Naive thymus-derived CD4-positive, alpha-beta T cell (primary cell): ENCODE measurements at regions not wholly inside any gene's neighbourhood (a gene's known extent, or its start where the extent isn't known, plus 50 kb on each side); places are given as distances from the start of the nearest gene placed in this dataset.
"Not testable (repeated sequence)": the region's sequence is repeated elsewhere in the genome, so short reads cannot be mapped to it uniquely, and the experiment has no call there.

ENCODE experiments used
- ATAC-seq: fragments of 150-1000 bp; cut with Tn5 transposase; 2 replicates; pipeline ENCODE4 v1.10.0; 2021; ENCODE audit warnings: mild to moderate bottlenecking, moderate library complexity
- CTCF ChIA-PET: fragments of 350-600 bp; sonication (Branson Sonifier 250); formaldehyde crosslinking; loops from one replicate; lab custom pipeline; 2021; ENCODE audit warnings: antibody characterized with exemption; lab: Charles Lee
- POLR2A ChIA-PET: fragments of 350-600 bp; sonication (Branson Sonifier 250); formaldehyde crosslinking; loops from one replicate; lab custom pipeline; 2021; ENCODE audit warnings: antibody characterized with exemption, inconsistent platforms; lab: Charles Lee
- DNase-seq, 9 donors: peaks; one replicate each; pipeline versions ENCODE4 v3.0.0 to v3.0.0-alpha.2; 2020 to 2022; ENCODE audit warnings: mixed read lengths in 1 of 9
- H3K27ac ChIP-seq: one replicate; pipeline ENCODE4 v1.7.0; 2013; ENCODE audit warnings: mild to moderate bottlenecking, low read depth, low read length, moderate library complexity
- H3K27me3 ChIP-seq, 2 donors: one replicate each; pipeline ENCODE4 v1.7.0; 2013; ENCODE audit warnings: low read length in 2 of 2, mild to moderate bottlenecking in 2 of 2, moderate library complexity in 2 of 2; ENCODE audit not compliant: control insufficient read depth in 2 of 2, insufficient read depth in 2 of 2
- H3K36me3 ChIP-seq, 3 experiments: 1 replicate in 2 of 3; 2 replicates in 1 of 3; pipeline ENCODE4 v1.7.0; 2013; ENCODE audit warnings: low read length in 3 of 3, mild to moderate bottlenecking in 3 of 3, moderate library complexity in 1 of 3; ENCODE audit not compliant: insufficient read depth in 3 of 3, control insufficient read depth in 2 of 3
- H3K4me1 ChIP-seq, 2 donors: one replicate each; pipeline ENCODE4 v1.7.0; 2013; ENCODE audit warnings: low read length in 2 of 2, mild to moderate bottlenecking in 2 of 2, moderate library complexity in 1 of 2; ENCODE audit not compliant: control insufficient read depth in 2 of 2, insufficient read depth in 2 of 2
- H3K4me3 ChIP-seq: 2 replicates; pipeline ENCODE4 v1.7.0; 2013; ENCODE audit warnings: mild to moderate bottlenecking, low read length
- H3K9me3 ChIP-seq, 3 experiments: 1 replicate in 2 of 3; 2 replicates in 1 of 3; pipeline ENCODE4 v1.7.0; 2013; ENCODE audit warnings: low read length in 3 of 3; ENCODE audit not compliant: control insufficient read depth in 2 of 3
- H3K27ac Mint-ChIP-seq, 9 donors: one replicate each; pipeline ENCODE4 v1.8.0; 2020 to 2022; ENCODE audit warnings: mixed read lengths in 9 of 9, mild to moderate bottlenecking in 8 of 9, moderate library complexity in 5 of 9, inconsistent platforms in 2 of 9
- H3K27me3 Mint-ChIP-seq, 5 donors: one replicate each; pipeline ENCODE4 v1.8.0; 2021 to 2022; ENCODE audit warnings: mixed read lengths in 5 of 5, mild to moderate bottlenecking in 1 of 5
- H3K36me3 Mint-ChIP-seq, 5 donors: one replicate each; pipeline ENCODE4 v1.8.0; 2020 to 2022; ENCODE audit warnings: mixed read lengths in 5 of 5, mild to moderate bottlenecking in 3 of 5, inconsistent platforms in 1 of 5
- H3K4me1 Mint-ChIP-seq, 7 donors: one replicate each; pipeline ENCODE4 v1.8.0; 2020 to 2022; ENCODE audit warnings: mixed read lengths in 7 of 7, mild to moderate bottlenecking in 3 of 7, inconsistent platforms in 1 of 7
- H3K4me3 Mint-ChIP-seq, 10 donors: one replicate each; pipeline ENCODE4 v1.8.0; 2020 to 2022; ENCODE audit warnings: mild to moderate bottlenecking in 10 of 10, mixed read lengths in 10 of 10, moderate library complexity in 6 of 10, inconsistent platforms in 2 of 10
- H3K9me3 Mint-ChIP-seq, 11 donors: one replicate each; pipeline ENCODE4 v1.8.0; 2020 to 2022; ENCODE audit warnings: mixed read lengths in 11 of 11, mild to moderate bottlenecking in 4 of 11, inconsistent platforms in 1 of 11, moderate library complexity in 1 of 11
- intact Hi-C, 2 donors: fragments of 100-400 bp; cut with micrococcal nuclease; formaldehyde crosslinking; loops; one replicate each; pipeline ENCODE4 v1.15.1; 2023

- H3K4me3 ChIP-seq, H3K4me1 ChIP-seq, H3K9me3 ChIP-seq, H3K27ac Mint-ChIP-seq, H3K27me3 ChIP-seq, DNase-seq, H3K27ac ChIP-seq, H3K36me3 Mint-ChIP-seq, ATAC-seq, H3K36me3 ChIP-seq, H3K9me3 Mint-ChIP-seq, CTCF ChIA-PET, POLR2A ChIA-PET, H3K4me3 Mint-ChIP-seq, H3K4me1 Mint-ChIP-seq, intact Hi-C loops: not testable (repeated sequence)
- H3K27me3 Mint-ChIP-seq = peaks cover 0 to 10% (median 4%) of the 10 kb centered on the region in 5 donors
These were observed 297.4 kb upstream of the BOD1L1 start for GRCh38 chr4:13924900-13925299.

GRCh38 chr4:13928214-13928613, 300.7 kb upstream of the BOD1L1 start:
- Histone ChIP-seq H3K27ac (no peak overlapping the region), H3K27me3 (no peaks in the 10 kb centered on the region), H3K4me1 (no peaks in the 10 kb centered on the region), H3K9me3 (no peaks in the 10 kb centered on the region), H3K36me3 (no peaks in the 10 kb centered on the region), H3K4me3 (no peak overlapping the region)
- Mint-ChIP-seq H3K36me3 (peaks cover 0 to 5% (median 0%) of the 10 kb centered on the region in 5 donors), H3K27ac (no peak overlapping the region), H3K4me1 (no peaks in the 10 kb centered on the region), H3K27me3 (peaks cover 0 to 11% (median 3%) of the 10 kb centered on the region in 5 donors), H3K4me3 (no peak overlapping the region), H3K9me3 (peaks cover 0 to 11% (median 3%) of the 10 kb centered on the region in 11 donors)
- ChIA-PET CTCF (no interaction called here), POLR2A (no interaction called here)
- ATAC-seq (no peak), DNase-seq (no peak)
- intact Hi-C loops = no loop called here

GRCh38 chr4:13930155-13930554, 302.6 kb upstream of the BOD1L1 start:
- no peak overlapping the region for H3K27ac ChIP-seq
- no peak for DNase-seq
- intact Hi-C loops = no loop called here
- no peaks in the 10 kb centered on the region for H3K27me3 ChIP-seq
- H3K27me3 Mint-ChIP-seq = peaks cover 0 to 11% (median 4%) of the 10 kb centered on the region in 5 donors
- POLR2A ChIA-PET = no interaction called here
- H3K36me3 ChIP-seq = no peaks in the 10 kb centered on the region
- no peak overlapping the region for H3K4me3 Mint-ChIP-seq
- no peaks in the 10 kb centered on the region for H3K4me1 ChIP-seq
- H3K27ac Mint-ChIP-seq = no peak overlapping the region
- CTCF ChIA-PET = no interaction called here
- no peaks in the 10 kb centered on the region for H3K9me3 ChIP-seq
- no peaks in the 10 kb centered on the region for H3K36me3 Mint-ChIP-seq
- peaks cover 0 to 6% (median 0%) of the 10 kb centered on the region in 11 donors for H3K9me3 Mint-ChIP-seq
- no peak for ATAC-seq
- no peak overlapping the region for H3K4me3 ChIP-seq
- no peaks in the 10 kb centered on the region for H3K4me1 Mint-ChIP-seq

- DNase-seq (no peak), ATAC-seq (no peak)
- Mint-ChIP-seq H3K27me3 (peaks cover 0 to 11% (median 4%) of the 10 kb centered on the region in 5 donors), H3K4me3 (no peak overlapping the region), H3K9me3 (peaks cover 0 to 6% (median 0%) of the 10 kb centered on the region in 11 donors), H3K27ac (no peak overlapping the region), H3K36me3 (no peaks in the 10 kb centered on the region), H3K4me1 (no peaks in the 10 kb centered on the region)
- H3K4me1 ChIP-seq = no peaks in the 10 kb centered on the region
- H3K9me3 ChIP-seq = no peaks in the 10 kb centered on the region
- H3K36me3 ChIP-seq = no peaks in the 10 kb centered on the region
- intact Hi-C loops = no loop called here
- H3K4me3 ChIP-seq = no peak overlapping the region
- POLR2A ChIA-PET = no interaction called here
- CTCF ChIA-PET = no interaction called here
- no peaks in the 10 kb centered on the region for H3K27me3 ChIP-seq
- no peak overlapping the region for H3K27ac ChIP-seq
These were observed 305.7 kb upstream of the BOD1L1 start for GRCh38 chr4:13933191-13933590.

DNA sequence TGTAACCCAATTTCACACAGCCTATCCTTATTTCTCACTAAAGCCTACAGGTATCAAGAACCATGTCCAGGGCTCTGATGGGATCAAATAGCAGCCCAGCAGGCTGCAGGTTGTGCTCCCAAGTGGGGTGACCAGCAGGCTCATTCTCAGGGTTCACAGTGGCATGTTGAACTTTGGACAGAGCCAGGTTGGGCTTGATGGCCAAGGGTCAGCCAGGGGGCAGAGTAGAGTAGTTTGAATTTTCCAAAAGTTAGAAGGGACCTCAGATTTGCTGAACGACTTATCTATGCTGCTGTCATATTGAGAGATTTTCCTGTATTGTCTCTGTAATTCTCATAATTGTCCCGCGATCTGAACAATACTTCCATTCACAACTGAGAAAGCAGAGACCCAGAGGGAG, 310.8 kb upstream of the BOD1L1 start:
- no peak overlapping the region for H3K4me3 ChIP-seq
- no peaks in the 10 kb centered on the region for H3K4me1 Mint-ChIP-seq
- POLR2A ChIA-PET = no interaction called here
- H3K4me3 Mint-ChIP-seq = no peak overlapping the region
- CTCF ChIA-PET = no interaction called here
- peaks cover 0 to 10% (median 4%) of the 10 kb centered on the region in 5 donors for H3K27me3 Mint-ChIP-seq
- DNase-seq (no peak), ATAC-seq (no peak)
- no peak overlapping the region for H3K27ac Mint-ChIP-seq
- H3K9me3 ChIP-seq = no peaks in the 10 kb centered on the region
- peaks cover 0 to 6% (median 0%) of the 10 kb centered on the region in 11 donors for H3K9me3 Mint-ChIP-seq
- H3K27me3 ChIP-seq = no peaks in the 10 kb centered on the region
- intact Hi-C loops = no loop called here
- no peaks in the 10 kb centered on the region for H3K36me3 ChIP-seq
- no peak overlapping the region for H3K27ac ChIP-seq
- no peaks in the 10 kb centered on the region for H3K36me3 Mint-ChIP-seq
- H3K4me1 ChIP-seq = no peaks in the 10 kb centered on the region

DNA sequence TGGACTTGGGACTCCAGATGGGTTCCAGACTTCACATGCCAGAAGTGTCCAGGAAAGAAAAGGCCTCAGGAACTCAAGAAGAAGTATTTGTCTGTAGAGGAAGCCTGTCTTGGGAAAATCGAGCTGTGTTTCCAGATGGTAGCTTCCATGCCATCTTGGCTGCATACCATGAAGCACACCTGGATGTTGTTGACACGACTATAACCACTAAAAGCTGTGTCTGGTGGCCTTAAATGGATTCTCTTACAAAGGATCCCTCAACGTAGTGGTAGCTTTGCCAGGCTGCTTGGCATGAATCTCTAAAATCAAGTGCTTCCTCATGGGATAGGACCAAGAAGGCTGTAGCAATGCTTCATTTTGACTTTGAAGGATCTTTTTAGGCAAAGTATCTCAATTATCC, 313.4 kb upstream of the BOD1L1 start:
- no peaks in the 10 kb centered on the region for H3K4me1 Mint-ChIP-seq
- Histone ChIP-seq H3K4me3 (no peak overlapping the region), H3K27me3 (no peaks in the 10 kb centered on the region), H3K9me3 (no peaks in the 10 kb centered on the region), H3K27ac (no peak overlapping the region), H3K4me1 (no peaks in the 10 kb centered on the region), H3K36me3 (no peaks in the 10 kb centered on the region)
- peaks cover 0 to 6% (median 0%) of the 10 kb centered on the region in 11 donors for H3K9me3 Mint-ChIP-seq
- H3K27me3 Mint-ChIP-seq = peaks cover 0 to 8% (median 0%) of the 10 kb centered on the region in 5 donors
- H3K36me3 Mint-ChIP-seq = no peaks in the 10 kb centered on the region
- DNase-seq (no peak), ATAC-seq (no peak)
- intact Hi-C loops = no loop called here
- POLR2A ChIA-PET = no interaction called here
- no peak overlapping the region for H3K27ac Mint-ChIP-seq
- H3K4me3 Mint-ChIP-seq = no peak overlapping the region
- CTCF ChIA-PET = no interaction called here

DNA sequence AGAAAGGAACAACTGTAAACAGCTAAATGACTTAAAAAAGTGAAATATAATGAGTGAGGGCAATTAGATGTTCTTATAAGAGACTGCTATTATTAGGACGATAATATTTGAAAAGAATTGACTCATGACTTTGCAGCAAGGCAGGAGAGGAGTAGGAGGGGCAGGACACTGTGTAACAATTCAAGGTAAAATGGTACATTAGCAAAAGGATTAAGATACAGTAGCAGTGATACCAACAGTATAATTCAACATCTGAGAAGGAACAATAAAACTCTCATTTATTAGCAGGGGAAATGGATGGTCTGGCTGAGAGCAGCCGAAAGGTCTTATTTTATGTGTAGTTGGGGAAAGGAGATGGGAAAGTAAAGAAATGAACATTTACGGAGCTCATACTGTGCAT, 315.5 kb upstream of the BOD1L1 start:
- H3K4me1 Mint-ChIP-seq = no peaks in the 10 kb centered on the region

More for the DNA sequence above, 315.5 kb upstream of the BOD1L1 start:
- H3K27ac ChIP-seq = no peak overlapping the region
- ChIA-PET CTCF (no interaction called here), POLR2A (no interaction called here)
- no peaks in the 10 kb centered on the region for H3K9me3 ChIP-seq
- no peak overlapping the region for H3K27ac Mint-ChIP-seq
- H3K36me3 ChIP-seq = no peaks in the 10 kb centered on the region
- ATAC-seq (no peak), DNase-seq (no peak)
- peaks cover 0 to 6% (median 0%) of the 10 kb centered on the region in 11 donors for H3K9me3 Mint-ChIP-seq
- intact Hi-C loops = no loop called here
- H3K36me3 Mint-ChIP-seq = no peaks in the 10 kb centered on the region
- H3K27me3 ChIP-seq = no peaks in the 10 kb centered on the region
- H3K4me3 Mint-ChIP-seq = no peak overlapping the region
- H3K4me3 ChIP-seq = no peak overlapping the region
- no peaks in the 10 kb centered on the region for H3K4me1 ChIP-seq
- peaks cover 0 to 8% (median 4%) of the 10 kb centered on the region in 5 donors for H3K27me3 Mint-ChIP-seq
